Upper lobe of left lung (tissue), 4 donors: ENCODE measurements at regions not wholly inside any gene's neighbourhood (a gene's known extent, or its start where the extent isn't known, plus 50 kb on each side); places are given as distances from the start of the nearest gene placed in this dataset.

Source experiments
- POLR2A ChIP-seq, 4 donors: fragments of 450-650 bp; IDR thresholded peaks; one replicate each; pipeline ENCODE4 v1.5.1; 2016 to 2017; ENCODE audit warnings: antibody characterized with exemption in 4 of 4, mild to moderate bottlenecking in 2 of 4
- TF ChIP-seq, protein P1 (sequence below), 6 experiments: fragments of 450-650 bp in 4 of 6; fragments of 200-600 bp in 2 of 6; sonication (generic) in 2 of 6; IDR thresholded peaks; one replicate each; pipeline ENCODE4 v1.5.1; 2016 to 2019; ENCODE audit warnings: antibody characterized with exemption in 6 of 6

DNA sequence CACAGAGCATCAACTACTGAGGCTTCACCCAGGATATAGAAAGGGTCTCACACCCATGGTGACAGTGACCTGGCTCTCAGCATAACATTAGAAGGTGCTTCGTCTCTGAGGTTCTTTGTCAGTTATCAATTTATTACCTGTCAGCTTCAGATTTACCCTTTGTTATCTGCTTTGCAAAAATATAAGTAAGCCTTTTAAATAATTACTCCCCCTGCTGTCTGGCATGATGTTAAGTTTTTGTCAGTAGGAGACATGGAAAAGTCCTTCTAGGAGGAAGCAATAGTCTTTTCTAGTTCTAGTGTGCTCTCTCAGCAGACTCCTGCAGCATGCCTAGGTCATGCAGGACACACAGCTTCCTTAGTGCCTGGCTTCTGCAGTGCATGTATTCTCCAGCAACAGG is 149.9 kb downstream of the RDH14 start:
- TF ChIP-seq, protein P1, sequence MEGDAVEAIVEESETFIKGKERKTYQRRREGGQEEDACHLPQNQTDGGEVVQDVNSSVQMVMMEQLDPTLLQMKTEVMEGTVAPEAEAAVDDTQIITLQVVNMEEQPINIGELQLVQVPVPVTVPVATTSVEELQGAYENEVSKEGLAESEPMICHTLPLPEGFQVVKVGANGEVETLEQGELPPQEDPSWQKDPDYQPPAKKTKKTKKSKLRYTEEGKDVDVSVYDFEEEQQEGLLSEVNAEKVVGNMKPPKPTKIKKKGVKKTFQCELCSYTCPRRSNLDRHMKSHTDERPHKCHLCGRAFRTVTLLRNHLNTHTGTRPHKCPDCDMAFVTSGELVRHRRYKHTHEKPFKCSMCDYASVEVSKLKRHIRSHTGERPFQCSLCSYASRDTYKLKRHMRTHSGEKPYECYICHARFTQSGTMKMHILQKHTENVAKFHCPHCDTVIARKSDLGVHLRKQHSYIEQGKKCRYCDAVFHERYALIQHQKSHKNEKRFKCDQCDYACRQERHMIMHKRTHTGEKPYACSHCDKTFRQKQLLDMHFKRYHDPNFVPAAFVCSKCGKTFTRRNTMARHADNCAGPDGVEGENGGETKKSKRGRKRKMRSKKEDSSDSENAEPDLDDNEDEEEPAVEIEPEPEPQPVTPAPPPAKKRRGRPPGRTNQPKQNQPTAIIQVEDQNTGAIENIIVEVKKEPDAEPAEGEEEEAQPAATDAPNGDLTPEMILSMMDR (IDR thresholded peaks at IDR 0.05) = no peak
- no peak for TF ChIP-seq POLR2A (IDR thresholded peaks at IDR 0.05)
